ENCODE measurements at regions not wholly inside any gene's neighbourhood (a gene's known extent, or its start where the extent isn't known, plus 50 kb on each side); places are given as distances from the start of the nearest gene placed in this dataset.
"Not testable (repeated sequence)": the region's sequence is repeated elsewhere in the genome, so short reads cannot be mapped to it uniquely, and the experiment has no call there.

DNA sequence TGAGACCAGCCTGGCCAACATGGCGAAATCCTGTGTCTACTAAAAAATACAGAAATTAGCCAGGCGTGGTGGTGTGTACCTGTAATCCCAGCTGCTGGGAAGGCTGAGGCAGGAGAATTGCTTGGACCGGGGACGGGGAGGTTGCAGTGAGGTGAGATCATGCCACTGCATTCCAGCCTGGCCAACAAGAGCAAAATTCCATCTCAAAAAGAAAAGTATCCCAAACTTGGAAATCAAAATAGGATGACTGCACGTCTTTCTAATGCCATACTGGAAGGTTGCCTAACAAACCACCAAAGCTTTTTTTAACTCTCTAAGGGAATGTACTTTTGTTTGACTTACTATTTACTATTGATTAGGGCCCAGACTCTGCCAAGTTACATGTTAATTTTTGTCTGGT, 79.6 kb upstream of the PRSS12 start:
- TF ChIP-seq CTCF (IDR thresholded peaks at IDR 0.05; ENCODE audit: low read length); EZH2 (IDR thresholded peaks at IDR 0.05; ENCODE audit: borderline replicate concordance, low read length): not testable (repeated sequence)

Measured in OCI-LY1 (cell line).